Sigmoid colon (tissue), 6 donors: ENCODE measurements at regions not wholly inside any gene's neighbourhood (a gene's known extent, or its start where the extent isn't known, plus 50 kb on each side); places are given as distances from the start of the nearest gene placed in this dataset.

Experiments used
- DNase-seq: peaks from one replicate; pipeline ENCODE4 v3.0.0-alpha.2; 2019
- H3K27ac ChIP-seq, 4 donors: fragments of 200-600 bp; sonication (generic); one replicate each; pipeline ENCODE4 v1.5.1; 2016 to 2019; ENCODE audit warnings: mild to moderate bottlenecking in 1 of 4
- H3K27me3 ChIP-seq, 3 donors: fragments of 200-600 bp; sonication (generic); one replicate each; pipeline ENCODE4 v1.5.1; 2019; ENCODE audit warnings: mild to moderate bottlenecking in 1 of 3
- H3K36me3 ChIP-seq, 4 donors: fragments of 200-600 bp; sonication (generic); one replicate each; pipeline ENCODE4 v1.5.1; 2016 to 2019
- H3K4me1 ChIP-seq, 4 donors: fragments of 200-600 bp; sonication (generic); one replicate each; pipeline ENCODE4 v1.5.1; 2017 to 2019
- H3K4me3 ChIP-seq, 4 donors: fragments of 200-600 bp; sonication (generic); one replicate each; pipeline ENCODE4 v1.5.1; 2017 to 2019; ENCODE audit warnings: mild to moderate bottlenecking in 2 of 4, moderate library complexity in 1 of 4
- H3K9me3 ChIP-seq, 4 donors: fragments of 200-600 bp in 3 of 4; sonication (generic) in 3 of 4; one replicate each; pipeline versions ENCODE4 v1.5.1 to v1.6.1; 2013 to 2019
- EP300 ChIP-seq, 4 donors: sonication (generic); formaldehyde crosslinking; IDR thresholded peaks; one replicate each; pipeline ENCODE4 v1.6.1; 2017; ENCODE audit warnings: antibody characterized with exemption in 4 of 4
- POLR2A ChIP-seq, 2 donors: fragments of 450-650 bp; IDR thresholded peaks; one replicate each; pipeline ENCODE4 v1.6.1; 2016; ENCODE audit warnings: antibody characterized with exemption in 2 of 2, mild to moderate bottlenecking in 2 of 2, moderate library complexity in 2 of 2
- POLR2AphosphoS5 ChIP-seq, 4 donors: sonication (generic); formaldehyde crosslinking; IDR thresholded peaks; one replicate each; pipeline ENCODE4 v1.6.1; 2017; ENCODE audit warnings: antibody characterized with exemption in 4 of 4
- WGBS, 2 donors: extraction: QIAGEN DNeasy Blood & Tissue Kit; methylation state at CpG; one replicate each; pipeline ENCODE4 v1.1.7; 2013; 5-methylcytosine and 5-hydroxymethylcytosine counted together
- intact Hi-C: fragments of 100-400 bp; cut with DNase I; formaldehyde crosslinking; loops from one replicate; pipeline ENCODE4 v1.15.1; 2023
- TF ChIP-seq, protein P1 (sequence below), 4 experiments: fragments of 450-650 bp in 3 of 4; fragments of 200-600 bp in 1 of 4; IDR thresholded peaks; one replicate each; pipeline ENCODE4 v1.5.1; 2016 to 2019; ENCODE audit warnings: antibody characterized with exemption in 4 of 4, mild to moderate bottlenecking in 3 of 4, moderate library complexity in 2 of 4
- donor health status: healthy with polysubstance abuse.
- donor health status: healthy.

DNA sequence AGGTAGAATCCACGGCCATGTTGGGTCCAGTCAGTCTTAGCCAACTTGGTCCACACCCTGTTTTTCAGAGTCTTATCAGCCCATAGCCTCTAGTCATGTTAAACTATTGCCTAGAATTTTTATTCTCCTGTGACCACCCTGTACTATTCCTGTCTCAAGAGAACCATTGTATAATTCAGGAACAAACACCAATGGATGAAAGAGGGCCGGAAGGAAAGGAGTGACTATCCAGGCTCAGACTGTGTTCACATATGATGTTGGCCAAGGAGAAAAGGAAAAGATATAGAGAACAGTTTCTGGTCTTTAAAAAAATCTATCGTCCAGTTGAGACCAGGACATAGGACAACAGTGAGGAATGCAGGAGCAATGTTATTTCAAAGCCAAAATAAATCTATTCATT, 82.9 kb upstream of the SETBP1 start:
- TF ChIP-seq POLR2A (IDR thresholded peaks at IDR 0.05), result no peak
- no peak for TF ChIP-seq POLR2AphosphoS5 (IDR thresholded peaks at IDR 0.05)
- TF ChIP-seq, protein P1, sequence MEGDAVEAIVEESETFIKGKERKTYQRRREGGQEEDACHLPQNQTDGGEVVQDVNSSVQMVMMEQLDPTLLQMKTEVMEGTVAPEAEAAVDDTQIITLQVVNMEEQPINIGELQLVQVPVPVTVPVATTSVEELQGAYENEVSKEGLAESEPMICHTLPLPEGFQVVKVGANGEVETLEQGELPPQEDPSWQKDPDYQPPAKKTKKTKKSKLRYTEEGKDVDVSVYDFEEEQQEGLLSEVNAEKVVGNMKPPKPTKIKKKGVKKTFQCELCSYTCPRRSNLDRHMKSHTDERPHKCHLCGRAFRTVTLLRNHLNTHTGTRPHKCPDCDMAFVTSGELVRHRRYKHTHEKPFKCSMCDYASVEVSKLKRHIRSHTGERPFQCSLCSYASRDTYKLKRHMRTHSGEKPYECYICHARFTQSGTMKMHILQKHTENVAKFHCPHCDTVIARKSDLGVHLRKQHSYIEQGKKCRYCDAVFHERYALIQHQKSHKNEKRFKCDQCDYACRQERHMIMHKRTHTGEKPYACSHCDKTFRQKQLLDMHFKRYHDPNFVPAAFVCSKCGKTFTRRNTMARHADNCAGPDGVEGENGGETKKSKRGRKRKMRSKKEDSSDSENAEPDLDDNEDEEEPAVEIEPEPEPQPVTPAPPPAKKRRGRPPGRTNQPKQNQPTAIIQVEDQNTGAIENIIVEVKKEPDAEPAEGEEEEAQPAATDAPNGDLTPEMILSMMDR (IDR thresholded peaks at IDR 0.05), result no peak
- TF ChIP-seq EP300 (IDR thresholded peaks at IDR 0.05), result no peak
- no peak for DNase-seq
- intact Hi-C loops, result no loop called here
- no peak overlapping the region for H3K27ac ChIP-seq
- 92 to 94% methylated on average over 3 of the region's 3 CpGs for WGBS, 2 donors
- H3K4me1 ChIP-seq, result peaks cover 0 to 43% (median 26%) of the 10 kb centered on the region in 4 donors
- no peak overlapping the region for H3K4me3 ChIP-seq
- H3K27me3 ChIP-seq, result no peaks in the 10 kb centered on the region
- H3K36me3 ChIP-seq, result no peaks in the 10 kb centered on the region
- H3K9me3 ChIP-seq, result no peaks in the 10 kb centered on the region

GRCh38 chr18:44598514-44598913, 82.2 kb upstream of the SETBP1 start:
- Histone ChIP-seq H3K27ac (no peak overlapping the region), H3K36me3 (no peaks in the 10 kb centered on the region), H3K27me3 (no peaks in the 10 kb centered on the region), H3K4me3 (no peak overlapping the region), H3K9me3 (no peaks in the 10 kb centered on the region), H3K4me1 (peaks cover 0 to 40% (median 22%) of the 10 kb centered on the region in 4 donors)
- intact Hi-C loops, result no loop called here
- no peak for TF ChIP-seq EP300 (IDR thresholded peaks at IDR 0.05)
- no peak for TF ChIP-seq POLR2A (IDR thresholded peaks at IDR 0.05)
- TF ChIP-seq, protein P1 (IDR thresholded peaks at IDR 0.05), result no peak
- TF ChIP-seq POLR2AphosphoS5 (IDR thresholded peaks at IDR 0.05), result no peak
- DNase-seq, result no peak
- 74 to 88% methylated on average over 4 of the region's 4 CpGs for WGBS, 2 donors

- no peaks in the 10 kb centered on the region for H3K9me3 ChIP-seq
- TF ChIP-seq POLR2AphosphoS5 (IDR thresholded peaks at IDR 0.05), result no peak
- TF ChIP-seq, protein P1 (IDR thresholded peaks at IDR 0.05), result no peak
- TF ChIP-seq EP300 (IDR thresholded peaks at IDR 0.05), result no peak
- peaks cover 0 to 38% (median 18%) of the 10 kb centered on the region in 4 donors for H3K4me1 ChIP-seq
- WGBS, 2 donors, result 79 to 86% methylated on average over 4 of the region's 4 CpGs
- DNase-seq, result no peak
- intact Hi-C loops, result no loop called here
- H3K36me3 ChIP-seq, result no peaks in the 10 kb centered on the region
- H3K27me3 ChIP-seq, result no peaks in the 10 kb centered on the region
- H3K4me3 ChIP-seq, result no peak overlapping the region
- peak overlapping the region in 2 of 4 donors; percentile 14 to 27 for H3K27ac ChIP-seq
These were observed 81.3 kb upstream of the SETBP1 start for GRCh38 chr18:44599412-44599811.

DNA sequence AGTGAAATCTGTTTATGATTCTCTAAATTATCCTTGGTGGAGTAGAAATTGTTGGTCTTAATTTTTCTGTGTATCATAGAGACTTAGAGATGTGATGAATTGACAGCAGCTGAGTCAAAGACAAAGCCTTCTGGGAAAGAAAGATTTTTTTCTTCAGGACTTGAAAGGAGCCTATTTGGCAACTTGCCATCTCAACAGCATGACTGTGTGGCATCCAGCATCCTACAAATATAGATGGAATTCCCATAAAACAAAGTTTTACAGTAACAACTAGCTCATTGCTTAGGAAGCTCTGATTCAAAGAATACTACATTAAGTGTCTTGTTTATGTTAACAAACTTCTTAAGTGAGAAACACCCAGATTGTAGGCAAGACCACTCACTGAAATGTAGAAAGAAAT, 79.2 kb upstream of the SETBP1 start:
- no peaks in the 10 kb centered on the region for H3K9me3 ChIP-seq
- intact Hi-C loops, result no loop called here
- no peak overlapping the region for H3K4me3 ChIP-seq
- no peaks in the 10 kb centered on the region for H3K36me3 ChIP-seq
- no peaks in the 10 kb centered on the region for H3K27me3 ChIP-seq
- TF ChIP-seq POLR2A (IDR thresholded peaks at IDR 0.05) (no peak), POLR2AphosphoS5 (IDR thresholded peaks at IDR 0.05) (no peak), EP300 (IDR thresholded peaks at IDR 0.05) (no peak)
- TF ChIP-seq, protein P1 (IDR thresholded peaks at IDR 0.05), result no peak
- peaks cover 0 to 24% (median 5%) of the 10 kb centered on the region in 4 donors for H3K4me1 ChIP-seq
- DNase-seq, result no peak
- no peak overlapping the region for H3K27ac ChIP-seq

GRCh38 chr18:44602380-44602779, 78.3 kb upstream of the SETBP1 start:
- intact Hi-C loops, result no loop called here
- Histone ChIP-seq H3K4me3 (no peak overlapping the region), H3K4me1 (peaks cover 0 to 24% (median 5%) of the 10 kb centered on the region in 4 donors), H3K27me3 (no peaks in the 10 kb centered on the region), H3K27ac (no peak overlapping the region), H3K36me3 (no peaks in the 10 kb centered on the region), H3K9me3 (no peaks in the 10 kb centered on the region)
- no peak for TF ChIP-seq POLR2A (IDR thresholded peaks at IDR 0.05)
- TF ChIP-seq, protein P1 (IDR thresholded peaks at IDR 0.05), result no peak
- no peak for TF ChIP-seq EP300 (IDR thresholded peaks at IDR 0.05)
- no peak for TF ChIP-seq POLR2AphosphoS5 (IDR thresholded peaks at IDR 0.05)
- WGBS, 2 donors, result 87 to 89% methylated on average over 2 of the region's 2 CpGs
- no peak for DNase-seq
